GM13976 (cell line): ENCODE measurements at regions not wholly inside any gene's neighbourhood (a gene's known extent, or its start where the extent isn't known, plus 50 kb on each side); places are given as distances from the start of the nearest gene placed in this dataset.

Experiments
- DNase-seq: peaks from one replicate; pipeline ENCODE4 v3.0.0; 2012; ENCODE audit warnings: low spot score
- in situ Hi-C: fragments of 300-500 bp; cut with MboI; formaldehyde crosslinking; loops from one replicate; pipeline ENCODE4 v1.12.0; 2022; ENCODE audit warnings: low sequenced_read_pairs, mixed read lengths, inconsistent platforms; ENCODE audit not compliant: unreplicated experiment
- TF ChIP-seq, protein P1 (sequence below): IDR thresholded peaks from 2 replicates; pipeline ENCODE4 v1.5.1; 2012; ENCODE audit warnings: borderline replicate concordance, mild to moderate bottlenecking; ENCODE audit not compliant: insufficient read depth; ENCODE audit errors: extremely low read depth, missing control alignments, control extremely low read depth

DNA sequence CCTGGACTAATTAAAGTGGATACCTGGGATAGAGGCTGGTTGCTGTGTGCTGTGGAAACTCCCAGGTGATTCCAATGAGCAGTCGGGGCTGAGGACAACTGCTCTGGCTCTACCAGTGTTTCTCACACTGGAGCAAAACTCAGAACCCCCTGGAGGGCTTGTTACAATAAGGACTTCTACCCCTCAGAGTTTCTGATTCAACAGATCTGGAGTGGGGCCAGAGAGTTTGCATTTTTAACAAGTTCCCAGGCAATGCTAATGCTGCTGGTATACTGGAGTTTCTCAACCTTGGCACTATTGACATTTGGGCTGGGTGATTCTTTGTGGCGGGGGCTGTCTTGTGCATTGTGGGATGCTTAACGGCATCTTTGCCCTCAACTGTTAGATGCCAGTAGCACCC, 353.7 kb downstream of the MIAT start:
- in situ Hi-C loops, result no loop called here

DNA sequence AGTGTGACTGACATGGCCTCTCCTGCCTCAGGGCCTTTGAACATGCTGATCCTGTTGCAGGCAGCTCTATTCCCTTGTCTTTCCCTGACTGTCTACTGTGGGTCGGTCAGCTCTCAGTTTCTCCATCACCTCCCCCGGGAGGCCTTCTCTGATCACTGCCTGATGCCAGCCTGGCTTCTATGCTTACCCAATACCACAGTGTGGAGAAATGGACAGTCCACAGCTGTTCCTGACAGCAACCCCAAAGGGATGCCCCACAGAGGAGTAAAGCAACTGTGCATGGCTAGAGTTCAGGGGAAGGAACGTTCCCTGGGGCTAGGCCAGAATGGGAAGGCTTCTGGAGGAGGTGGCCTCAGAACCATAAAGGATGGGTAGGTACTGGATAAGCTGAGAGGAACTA, 354.3 kb downstream of the MIAT start:
- no peak for DNase-seq
- TF ChIP-seq, protein P1, sequence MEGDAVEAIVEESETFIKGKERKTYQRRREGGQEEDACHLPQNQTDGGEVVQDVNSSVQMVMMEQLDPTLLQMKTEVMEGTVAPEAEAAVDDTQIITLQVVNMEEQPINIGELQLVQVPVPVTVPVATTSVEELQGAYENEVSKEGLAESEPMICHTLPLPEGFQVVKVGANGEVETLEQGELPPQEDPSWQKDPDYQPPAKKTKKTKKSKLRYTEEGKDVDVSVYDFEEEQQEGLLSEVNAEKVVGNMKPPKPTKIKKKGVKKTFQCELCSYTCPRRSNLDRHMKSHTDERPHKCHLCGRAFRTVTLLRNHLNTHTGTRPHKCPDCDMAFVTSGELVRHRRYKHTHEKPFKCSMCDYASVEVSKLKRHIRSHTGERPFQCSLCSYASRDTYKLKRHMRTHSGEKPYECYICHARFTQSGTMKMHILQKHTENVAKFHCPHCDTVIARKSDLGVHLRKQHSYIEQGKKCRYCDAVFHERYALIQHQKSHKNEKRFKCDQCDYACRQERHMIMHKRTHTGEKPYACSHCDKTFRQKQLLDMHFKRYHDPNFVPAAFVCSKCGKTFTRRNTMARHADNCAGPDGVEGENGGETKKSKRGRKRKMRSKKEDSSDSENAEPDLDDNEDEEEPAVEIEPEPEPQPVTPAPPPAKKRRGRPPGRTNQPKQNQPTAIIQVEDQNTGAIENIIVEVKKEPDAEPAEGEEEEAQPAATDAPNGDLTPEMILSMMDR, result no peak
- in situ Hi-C loops, result no loop called here

More for the DNA sequence above, 353.7 kb downstream of the MIAT start:
- no peak for DNase-seq
- TF ChIP-seq, protein P1, result no peak

DNA sequence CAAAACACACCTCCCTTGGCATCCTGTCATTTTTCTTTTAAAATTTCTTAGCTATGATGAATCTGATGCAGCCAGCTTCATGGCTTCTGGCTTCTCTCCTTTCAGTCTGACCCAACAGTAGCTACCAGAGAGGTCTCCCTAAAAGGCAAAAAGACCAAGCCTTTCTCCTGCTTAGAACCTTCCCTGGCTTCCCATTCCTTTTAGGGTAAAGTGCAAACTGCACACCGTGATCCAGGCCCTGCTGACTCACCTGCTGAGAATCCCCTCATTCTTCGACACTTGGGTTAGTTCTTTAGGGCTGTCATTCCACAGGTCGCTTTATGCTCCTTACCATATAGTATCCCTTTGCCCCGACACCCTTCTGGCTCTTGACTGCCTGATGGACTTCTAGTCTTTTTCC, 362.4 kb downstream of the MIAT start:
- DNase-seq, result no peak
- in situ Hi-C loops, result no loop called here
- TF ChIP-seq, protein P1, result no peak

DNA sequence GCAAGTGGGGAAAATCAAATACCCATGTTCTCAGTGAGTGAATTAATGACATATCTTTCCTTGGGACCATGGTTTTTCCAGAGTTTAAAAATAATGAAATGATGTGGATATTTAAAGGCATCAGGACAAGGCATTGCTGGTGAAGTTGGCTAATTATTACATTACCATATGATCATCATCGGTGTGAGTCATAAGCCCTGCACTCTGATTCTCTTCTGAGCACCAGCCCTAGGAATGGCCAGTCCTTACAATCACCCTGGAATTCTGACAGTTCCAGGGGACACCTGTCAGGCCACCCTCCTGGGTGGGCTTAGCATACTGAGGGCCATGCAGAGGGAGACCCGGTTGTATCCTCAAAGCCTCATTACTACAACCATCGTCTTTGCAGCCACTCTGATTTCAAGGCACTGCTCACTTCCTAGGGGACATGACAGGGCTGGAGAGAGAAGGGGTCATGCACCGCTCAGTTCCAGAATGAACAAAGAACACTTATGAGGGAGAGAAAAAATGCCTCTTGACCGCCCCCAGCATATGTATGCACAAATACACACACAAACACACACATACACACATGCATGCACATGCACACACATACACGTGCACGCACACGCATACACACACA, 365.0 kb downstream of the MIAT start:
- in situ Hi-C loops, result no loop called here
- DNase-seq, result no peak
- TF ChIP-seq, protein P1, result no peak

DNA sequence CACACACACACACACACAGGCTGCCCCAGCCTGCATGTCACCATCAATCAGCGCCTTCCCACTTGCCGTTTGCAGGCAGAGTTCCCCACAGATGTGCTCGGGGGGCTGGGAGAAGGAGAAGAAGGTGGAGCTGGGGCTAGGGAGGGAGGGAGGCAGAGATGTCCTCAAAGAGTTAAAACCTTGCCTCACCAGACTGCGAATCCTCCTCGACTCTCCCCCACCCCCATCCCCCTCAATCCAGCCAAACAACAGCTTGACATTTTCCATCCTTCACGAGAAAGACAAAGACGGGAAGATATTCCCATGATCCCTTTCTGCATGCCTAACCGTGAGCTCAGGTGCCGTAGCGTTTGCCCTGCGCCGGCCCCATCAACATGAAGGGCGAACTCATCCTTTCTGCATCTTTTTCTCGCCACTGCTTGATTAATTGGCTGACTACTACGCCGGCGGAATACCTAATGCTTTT, 365.5 kb downstream of the MIAT start:
- TF ChIP-seq, protein P1, result no peak
- DNase-seq, result no peak
- in situ Hi-C loops, result no loop called here

DNA sequence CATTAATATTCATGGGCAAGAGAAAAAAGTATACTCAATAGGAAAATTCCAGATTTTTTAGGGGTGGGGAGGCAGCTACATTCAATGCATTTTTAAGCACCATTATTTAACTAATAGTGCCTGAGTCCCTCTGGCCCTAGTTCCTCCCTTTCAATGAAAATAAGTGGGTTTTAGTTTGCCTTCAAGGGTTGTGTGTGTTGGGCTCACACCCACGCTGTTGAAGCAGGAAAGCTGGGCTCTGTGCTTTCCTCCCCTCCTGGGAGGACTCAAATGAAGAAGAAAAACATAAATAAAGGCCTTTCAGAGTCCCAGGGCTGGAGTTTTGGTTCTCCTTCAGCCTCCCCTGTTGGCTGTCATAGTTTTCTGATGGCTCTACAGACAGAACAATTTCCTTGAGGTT, 366.2 kb downstream of the MIAT start:
- in situ Hi-C loops, result no loop called here
- no peak for DNase-seq
- TF ChIP-seq, protein P1, result no peak
